Spleen (tissue), 11 donors: ENCODE measurements at regions not wholly inside any gene's neighbourhood (a gene's known extent, or its start where the extent isn't known, plus 50 kb on each side); places are given as distances from the start of the nearest gene placed in this dataset.

Source experiments
- DNase-seq: peaks from one replicate; pipeline ENCODE4 v3.0.0-alpha.2; 2020
- H3K27ac ChIP-seq, 8 donors: fragments of 200-600 bp; sonication (generic) in 7 of 8; 1 replicate in 4 of 8; 2 replicates in 4 of 8; pipeline versions ENCODE4 v1.5.0 to v1.8.0; 2016 to 2021; ENCODE audit warnings: inconsistent platforms in 4 of 8, mild to moderate bottlenecking in 4 of 8, moderate library complexity in 1 of 8
- H3K27me3 ChIP-seq, 7 donors: fragments of 200-600 bp; sonication (generic) in 6 of 7; replicated peaks in 1 of 7; 1 replicate in 4 of 7; 2 replicates in 3 of 7; pipeline versions ENCODE4 v1.5.0 to v1.8.0; 2016 to 2021; ENCODE audit warnings: inconsistent platforms in 3 of 7, mild to moderate bottlenecking in 1 of 7
- H3K36me3 ChIP-seq, 6 donors: fragments of 200-600 bp; sonication (generic) in 5 of 6; 1 replicate in 4 of 6; 2 replicates in 2 of 6; pipeline versions ENCODE4 v1.5.0 to v1.8.0; 2016 to 2021; ENCODE audit warnings: inconsistent platforms in 2 of 6
- H3K4me1 ChIP-seq, 6 donors: fragments of 200-600 bp; sonication (generic) in 5 of 6; 1 replicate in 3 of 6; 2 replicates in 3 of 6; pipeline versions ENCODE4 v1.5.0 to v1.8.0; 2016 to 2021; ENCODE audit warnings: inconsistent platforms in 3 of 6
- H3K4me3 ChIP-seq, 8 donors: fragments of 200-600 bp; sonication (generic) in 7 of 8; 1 replicate in 4 of 8; 2 replicates in 4 of 8; pipeline versions ENCODE4 v1.5.0 to v1.8.0; 2016 to 2021; ENCODE audit warnings: inconsistent platforms in 4 of 8, mild to moderate bottlenecking in 4 of 8, moderate library complexity in 2 of 8
- H3K9me3 ChIP-seq, 8 donors: fragments of 200-600 bp; sonication (generic) in 7 of 8; 1 replicate in 4 of 8; 2 replicates in 4 of 8; pipeline versions ENCODE4 v1.5.0 to v1.8.0; 2016 to 2021; ENCODE audit warnings: inconsistent platforms in 4 of 8
- CTCF ChIP-seq, 11 experiments: fragments of 200-600 bp in 7 of 11; fragments of 450-650 bp in 4 of 11; sonication (generic) in 4 of 11; IDR thresholded peaks in 8 of 11; conservative IDR thresholded peaks in 3 of 11; 1 replicate in 7 of 11; 2 replicates in 4 of 11; pipeline versions ENCODE4 v1.4.0 to v1.8.0; 2016 to 2021; ENCODE audit warnings: antibody characterized with exemption in 11 of 11, inconsistent platforms in 4 of 11, mild to moderate bottlenecking in 1 of 11
- POLR2A ChIP-seq, 3 donors: fragments of 450-650 bp; IDR thresholded peaks; one replicate each; pipeline ENCODE4 v1.5.1; 2017; ENCODE audit warnings: antibody characterized with exemption in 3 of 3, mild to moderate bottlenecking in 1 of 3
- POLR2AphosphoS5 ChIP-seq, 3 donors: sonication (generic); formaldehyde crosslinking; IDR thresholded peaks; one replicate each; pipeline ENCODE4 v1.5.1; 2017; ENCODE audit warnings: antibody characterized with exemption in 3 of 3
- WGBS, 5 donors: extraction: QIAGEN DNeasy Blood & Tissue Kit in 3 of 5; methylation state at CpG; one replicate each; pipeline versions ENCODE4 v1.1.5 to v1.1.7; 2013 to 2018; 5-methylcytosine and 5-hydroxymethylcytosine counted together
- intact Hi-C: fragments of 100-400 bp; cut with DNase I; formaldehyde crosslinking; loops from one replicate; pipeline ENCODE4 v1.15.0; 2023; ENCODE audit warnings: low total_unique reads
- donor health status: healthy with polysubstance abuse.
- donor health status: DM: no; HTN: no; CAD: no; lungs with moderate emphysema.
- donor health status: DM: no; HTN: no; CAD: no.
- donor health status: Bipolar disorder and iron deficiency.
- donor health status: healthy.
- donor health status: DM: no; HTN: no; CAD: no.
- donor health status: DM: yes; HTN: yes; CAD: no.

DNA sequence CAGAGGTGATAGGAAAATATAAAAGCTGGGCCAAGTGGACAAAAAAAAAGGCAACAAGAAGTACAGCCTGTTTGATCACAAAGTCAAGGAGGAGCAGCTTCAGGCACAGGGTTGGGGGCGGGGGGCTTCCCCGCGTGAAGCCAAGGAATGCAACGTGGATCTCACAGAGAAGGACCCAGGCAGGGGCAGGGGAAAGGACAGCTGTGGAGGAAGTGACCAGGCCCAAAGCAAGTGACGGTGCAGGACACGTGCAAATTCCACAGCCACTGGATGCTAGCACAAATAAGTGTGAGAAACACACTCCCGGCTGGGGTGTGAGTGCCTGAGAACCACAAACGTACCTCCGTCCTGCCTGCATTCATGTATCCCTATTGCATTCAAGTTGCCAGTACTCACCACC, 77.7 kb upstream of the DSCAM start:
- Histone ChIP-seq H3K4me3 (no peak overlapping the region), H3K27me3 (no peaks in the 10 kb centered on the region), H3K36me3 (no peaks in the 10 kb centered on the region), H3K4me1 (no peaks in the 10 kb centered on the region), H3K9me3 (peaks cover 0 to 36% (median 24%) of the 10 kb centered on the region in 8 donors), H3K27ac (no peak overlapping the region)
- DNase-seq: no peak
- WGBS, 5 donors: 54 to 69% (median 62%) methylated on average over 9 of the region's 9 CpGs
- intact Hi-C loops: no loop called here
- TF ChIP-seq POLR2A (IDR thresholded peaks at IDR 0.05) (no peak), CTCF (IDR thresholded peaks at IDR 0.05 in 8 of 11, conservative IDR thresholded peaks at IDR 0.05 in 3 of 11) (no peak), POLR2AphosphoS5 (IDR thresholded peaks at IDR 0.05) (no peak)

GRCh38 chr21:40926238-40926637, 79.3 kb upstream of the DSCAM start:
- TF ChIP-seq POLR2A (IDR thresholded peaks at IDR 0.05): no peak
- TF ChIP-seq POLR2AphosphoS5 (IDR thresholded peaks at IDR 0.05): no peak
- no peak for TF ChIP-seq CTCF (IDR thresholded peaks at IDR 0.05 in 8 of 11, conservative IDR thresholded peaks at IDR 0.05 in 3 of 11)
- intact Hi-C loops: no loop called here

DNA sequence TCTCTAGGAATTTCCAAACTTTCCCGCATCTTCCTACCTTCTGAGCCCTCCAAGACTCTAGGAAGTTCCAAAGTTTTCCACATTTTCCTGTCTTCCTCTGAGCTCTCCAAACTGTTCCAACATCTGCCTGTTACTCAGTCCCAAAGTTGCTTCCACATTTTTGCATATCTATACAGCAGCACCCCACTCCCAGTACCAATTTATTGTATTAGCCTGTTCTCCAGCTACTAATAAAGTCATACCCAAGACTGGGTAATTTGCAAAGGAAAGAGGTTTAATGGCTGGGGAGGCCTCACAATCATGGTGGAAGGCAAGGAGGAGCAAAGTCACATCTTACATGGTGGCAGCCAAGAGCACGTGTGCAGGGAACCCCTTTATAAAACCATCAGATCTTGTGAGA, 82.9 kb upstream of the DSCAM start:
- H3K4me1 ChIP-seq: no peaks in the 10 kb centered on the region
- WGBS, 5 donors: 87 to 97% (median 90%) methylated on average over 2 of the region's 2 CpGs
- no peak overlapping the region for H3K27ac ChIP-seq
- H3K27me3 ChIP-seq: peaks cover 0 to 3% (median 0%) of the 10 kb centered on the region in 7 donors
- no peak for TF ChIP-seq CTCF (IDR thresholded peaks at IDR 0.05 in 8 of 11, conservative IDR thresholded peaks at IDR 0.05 in 3 of 11)
- no peak for TF ChIP-seq POLR2AphosphoS5 (IDR thresholded peaks at IDR 0.05)
- TF ChIP-seq POLR2A (IDR thresholded peaks at IDR 0.05): no peak
- no peak overlapping the region for H3K4me3 ChIP-seq
- DNase-seq: no peak
- intact Hi-C loops: no loop called here
- no peaks in the 10 kb centered on the region for H3K36me3 ChIP-seq
- H3K9me3 ChIP-seq: peaks cover 0 to 48% (median 30%) of the 10 kb centered on the region in 8 donors

More at GRCh38 chr21:40926238-40926637, 79.3 kb upstream of the DSCAM start:
- no peak overlapping the region for H3K4me3 ChIP-seq
- H3K27ac ChIP-seq: no peak overlapping the region
- no peak for DNase-seq
- H3K4me1 ChIP-seq: no peaks in the 10 kb centered on the region
- H3K36me3 ChIP-seq: no peaks in the 10 kb centered on the region
- no peaks in the 10 kb centered on the region for H3K27me3 ChIP-seq
- peaks cover 0 to 44% (median 30%) of the 10 kb centered on the region in 8 donors for H3K9me3 ChIP-seq

- Histone ChIP-seq H3K27me3 (peaks cover 0 to 3% (median 0%) of the 10 kb centered on the region in 7 donors), H3K4me3 (no peak overlapping the region), H3K36me3 (no peaks in the 10 kb centered on the region), H3K27ac (no peak overlapping the region), H3K9me3 (peaks cover 0 to 48% (median 30%) of the 10 kb centered on the region in 8 donors), H3K4me1 (no peaks in the 10 kb centered on the region)
- DNase-seq: no peak
- TF ChIP-seq POLR2AphosphoS5 (IDR thresholded peaks at IDR 0.05) (no peak), CTCF (IDR thresholded peaks at IDR 0.05 in 8 of 11, conservative IDR thresholded peaks at IDR 0.05 in 3 of 11) (no peak), POLR2A (IDR thresholded peaks at IDR 0.05) (no peak)
- intact Hi-C loops: no loop called here
- WGBS, 5 donors: 37 to 77% (median 69%) methylated on average over 3 of the region's 3 CpGs
Observed at GRCh38 chr21:40931197-40931596, 84.2 kb upstream of the DSCAM start.
